HG03025 (cell line): ENCODE measurements at regions not wholly inside any gene's neighbourhood (a gene's known extent, or its start where the extent isn't known, plus 50 kb on each side); places are given as distances from the start of the nearest gene placed in this dataset.

Experiments
- ATAC-seq: cut with Tn5 transposase; IDR thresholded peaks from one replicate; pipeline ENCODE4 v1.9.1; 2021; ENCODE audit warnings: mild to moderate bottlenecking, moderate library complexity; ENCODE audit not compliant: unreplicated experiment, low FRiP score

- ATAC-seq = no peak
These were observed 123.5 kb upstream of the LGALSL start for GRCh38 chr2:64330281-64331113.

GRCh38 chr2:64331114-64331645 lies 122.8 kb upstream of the LGALSL start:
- ATAC-seq = no peak

DNA sequence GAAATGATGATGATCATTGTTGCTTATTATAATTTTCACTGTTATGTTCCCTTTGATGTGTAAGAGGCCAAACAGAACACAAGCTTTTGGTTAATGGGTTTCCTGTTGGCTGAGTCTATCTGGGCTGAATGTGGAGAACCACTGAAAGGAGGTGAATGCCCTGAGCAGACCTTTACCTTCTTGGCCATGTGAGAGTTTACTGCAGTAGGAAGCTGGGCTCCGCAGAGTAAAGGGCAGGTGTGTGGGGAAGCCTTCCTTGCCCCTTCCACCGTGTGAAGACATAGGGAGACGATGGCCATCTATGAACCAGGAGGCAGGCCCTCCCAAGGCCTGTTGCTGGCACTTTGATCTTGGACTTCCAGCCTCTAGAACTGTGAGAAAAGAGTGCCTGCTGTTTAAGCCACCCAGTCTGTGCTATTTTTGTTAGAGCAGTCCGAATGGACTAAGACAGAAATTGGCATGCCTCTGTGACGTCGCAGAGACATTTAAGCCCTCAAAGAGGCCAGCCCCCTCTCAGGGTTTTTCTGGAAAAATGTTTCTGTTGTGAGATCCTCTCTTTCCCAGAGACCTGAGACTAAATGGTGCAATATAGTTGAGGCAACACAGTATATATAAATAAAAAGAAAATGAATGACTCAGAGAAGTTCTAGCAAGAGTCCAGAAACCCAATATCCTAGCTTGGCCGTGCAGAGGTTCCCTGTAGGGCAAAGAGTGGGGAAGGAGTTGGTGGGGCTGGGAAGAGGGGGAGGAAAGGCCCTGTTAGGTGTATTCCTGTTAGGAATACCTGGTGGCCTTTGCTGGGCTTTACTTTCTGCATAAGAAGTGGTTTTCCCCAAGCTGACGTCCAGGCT lies 121.9 kb upstream of the LGALSL start:
- ATAC-seq = no peak

GRCh38 chr2:64336171-64336570 lies 117.8 kb upstream of the LGALSL start:
- no peak for ATAC-seq

DNA sequence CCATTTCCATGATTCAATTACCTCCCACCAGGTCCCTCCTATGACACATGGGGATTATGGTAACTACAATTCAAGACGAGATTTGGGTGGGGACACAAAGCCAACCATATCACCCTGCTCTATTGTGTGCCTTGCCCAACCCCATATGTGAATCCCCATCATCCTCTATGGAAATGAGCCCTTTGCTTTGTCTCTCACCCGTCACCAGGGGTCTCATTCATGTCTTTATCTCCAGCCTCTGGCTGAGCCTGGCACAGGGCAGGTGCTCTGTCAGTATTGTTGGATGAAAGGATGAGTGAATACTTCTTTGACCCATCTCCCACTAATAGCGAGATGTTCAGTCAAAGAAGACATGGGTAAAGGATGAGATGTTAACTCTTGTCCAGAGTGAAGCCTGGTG lies 116.6 kb upstream of the LGALSL start:
- ATAC-seq = no peak

DNA sequence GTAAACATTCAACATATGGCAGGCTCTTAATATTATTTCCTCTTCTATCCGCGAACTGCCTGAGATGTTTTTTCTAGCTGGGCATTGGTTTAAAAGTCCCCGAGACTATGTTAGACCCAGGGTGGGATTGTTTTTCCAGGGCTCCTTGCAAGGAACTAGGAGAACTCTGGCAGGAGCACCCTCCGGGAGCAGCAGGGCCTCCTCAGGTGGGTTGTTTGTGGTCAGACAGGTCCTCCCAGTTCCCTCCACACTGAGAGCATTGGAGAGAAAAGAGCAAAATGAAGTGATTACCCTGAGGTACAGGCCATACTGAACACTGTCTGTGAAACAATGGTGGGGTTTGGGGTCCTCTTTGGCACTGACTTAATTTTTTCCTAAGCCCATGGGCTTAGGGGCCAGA lies 115.9 kb upstream of the LGALSL start:
- ATAC-seq = no peak

GRCh38 chr2:64338910-64339500 lies 115.0 kb upstream of the LGALSL start:
- ATAC-seq = no peak

DNA sequence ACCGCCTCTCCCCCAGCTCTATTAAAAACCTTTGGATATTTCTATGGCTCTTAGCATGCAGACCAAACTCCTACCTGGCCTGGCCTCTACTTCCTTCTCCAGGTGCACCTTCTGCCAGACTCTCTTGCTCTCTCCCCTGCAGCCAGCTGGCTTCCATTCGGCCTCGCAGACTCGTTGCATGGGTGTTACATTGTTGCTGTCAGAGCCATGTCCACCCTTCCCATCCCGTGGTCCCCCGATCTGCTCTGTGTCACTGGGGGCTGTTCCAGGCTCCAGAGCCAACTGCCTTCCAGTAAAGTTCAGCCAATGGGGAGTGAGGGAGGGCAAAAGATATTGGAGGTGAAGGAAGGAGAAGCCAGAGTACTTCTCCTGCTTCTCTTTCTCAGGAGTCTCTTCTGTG lies 112.5 kb upstream of the LGALSL start:
- no peak for ATAC-seq

DNA sequence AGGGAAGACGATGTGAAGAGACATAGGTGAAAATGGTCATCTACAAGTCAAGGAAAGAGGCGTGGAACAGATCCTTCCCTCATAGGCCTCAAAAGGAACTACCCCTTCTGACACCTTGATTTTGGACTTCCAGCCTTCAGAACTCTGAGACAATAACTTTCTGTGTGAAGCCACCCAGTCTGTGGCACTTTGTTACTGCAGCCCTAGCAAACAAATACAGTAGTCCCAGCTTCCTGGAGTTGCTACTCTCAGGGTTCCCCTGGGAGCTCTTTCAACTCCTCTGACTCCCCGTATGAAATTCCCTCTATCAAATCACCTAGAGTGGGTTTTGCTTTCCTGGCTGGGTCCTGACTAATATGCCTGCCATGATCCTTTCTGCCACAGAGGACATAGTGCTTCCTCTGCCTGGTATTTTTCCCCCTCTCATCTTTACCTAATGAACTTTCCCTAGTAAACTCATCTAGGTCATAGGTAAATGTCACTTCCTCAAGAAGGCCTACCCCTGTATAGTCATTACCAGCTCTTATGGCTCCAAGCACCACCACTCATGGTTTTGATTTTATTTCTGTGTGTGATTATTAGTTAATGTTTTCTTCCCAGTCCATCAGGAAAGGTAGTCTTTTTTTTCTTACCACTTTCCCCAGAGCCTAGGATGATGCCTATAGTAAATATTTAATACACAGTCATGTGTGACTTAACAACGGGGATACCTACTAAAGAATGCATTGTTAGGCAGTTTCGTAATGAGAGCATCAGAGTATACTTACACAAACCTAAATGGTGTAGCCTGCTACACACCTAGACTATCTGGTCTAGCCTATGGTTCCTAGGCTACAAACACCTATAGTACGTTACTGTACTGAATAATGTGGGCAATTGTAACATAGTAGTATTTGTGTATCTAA lies 111.5 kb upstream of the LGALSL start:
- no peak for ATAC-seq

DNA sequence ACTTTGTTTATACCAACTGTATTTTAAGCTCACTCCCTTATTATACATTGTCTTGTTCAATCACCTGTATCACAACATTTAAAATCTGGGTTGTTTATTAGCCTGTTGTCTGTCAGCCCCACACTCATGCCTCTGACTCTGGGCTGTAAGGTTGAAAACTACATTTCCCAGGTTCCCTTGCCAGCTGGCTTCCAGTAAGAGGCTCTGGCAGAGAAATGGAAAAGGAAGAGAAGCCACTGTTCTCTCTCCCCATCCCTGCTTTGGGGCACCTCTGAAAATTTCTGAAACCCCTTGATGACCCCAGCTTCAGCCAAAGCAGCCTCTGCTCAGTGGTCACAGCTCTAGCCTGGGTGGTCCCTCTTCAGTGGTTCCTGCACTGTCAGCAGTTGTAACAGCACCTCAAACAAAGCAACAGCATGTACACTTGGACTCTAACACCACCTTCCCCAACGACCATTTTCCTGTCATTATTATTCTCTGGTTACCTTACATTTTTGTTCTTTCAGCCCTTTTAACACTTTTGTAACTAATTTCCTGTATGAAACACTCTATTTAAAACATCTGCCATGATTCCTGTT lies 108.9 kb upstream of the LGALSL start:
- no peak for ATAC-seq

DNA sequence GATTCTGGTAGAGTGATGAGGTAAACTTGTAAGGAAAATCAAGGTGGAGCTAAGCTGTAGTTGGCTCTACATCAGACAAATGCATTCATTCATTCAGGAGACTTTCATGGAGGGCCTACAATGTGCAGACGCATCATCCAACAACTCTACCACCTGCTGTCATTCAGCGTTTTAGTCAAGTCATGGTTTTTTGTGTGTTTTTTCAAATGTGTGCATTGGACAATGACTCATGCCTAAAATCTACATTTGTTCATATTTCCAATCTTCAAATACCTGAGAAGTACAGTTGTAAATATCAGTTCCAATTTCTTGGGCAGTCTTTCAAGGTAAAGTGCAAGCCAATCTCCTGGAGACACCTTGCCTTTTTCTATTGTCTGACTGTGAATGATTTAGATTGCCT lies 108.0 kb upstream of the LGALSL start:
- ATAC-seq = no peak

GRCh38 chr2:64348386-64349130 lies 105.4 kb upstream of the LGALSL start:
- no peak for ATAC-seq

- ATAC-seq = no peak
These were observed 104.8 kb upstream of the LGALSL start for GRCh38 chr2:64349131-64349530.

GRCh38 chr2:64350996-64351395 lies 103.0 kb upstream of the LGALSL start:
- no peak for ATAC-seq

GRCh38 chr2:64352292-64352691 lies 101.7 kb upstream of the LGALSL start:
- ATAC-seq = no peak

- ATAC-seq = no peak
These were observed 98.9 kb upstream of the LGALSL start for GRCh38 chr2:64354857-64355680.

DNA sequence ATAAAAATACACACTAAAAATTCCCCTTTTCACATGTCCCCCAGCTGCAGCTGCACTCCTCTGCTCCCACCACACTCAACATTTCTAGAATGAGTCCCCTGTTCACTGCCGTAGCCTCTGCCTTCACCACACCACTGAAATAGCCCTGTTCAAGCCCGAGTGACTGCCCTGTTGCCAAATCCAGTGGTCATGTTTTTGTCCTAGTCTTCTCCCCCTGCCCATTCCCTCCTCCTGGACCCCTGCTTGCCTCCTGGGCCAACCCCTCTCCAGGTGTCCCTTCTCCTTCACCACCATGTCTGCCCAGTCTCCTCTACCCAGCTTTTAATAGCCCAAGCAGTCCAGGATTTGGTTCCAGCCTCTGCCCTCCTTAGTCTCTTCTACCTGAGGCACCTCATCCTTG lies 97.1 kb upstream of the LGALSL start:
- no peak for ATAC-seq
